ENCODE measurements at regions not wholly inside any gene's neighbourhood (a gene's known extent, or its start where the extent isn't known, plus 50 kb on each side); places are given as distances from the start of the nearest gene placed in this dataset.

GRCh38 chr11:8340296-8340695, 76.6 kb upstream of the LMO1 start:
- DNase-seq: no peak

- no peak for DNase-seq
These were observed 75.9 kb upstream of the LMO1 start for GRCh38 chr11:8339592-8340022.

DNA sequence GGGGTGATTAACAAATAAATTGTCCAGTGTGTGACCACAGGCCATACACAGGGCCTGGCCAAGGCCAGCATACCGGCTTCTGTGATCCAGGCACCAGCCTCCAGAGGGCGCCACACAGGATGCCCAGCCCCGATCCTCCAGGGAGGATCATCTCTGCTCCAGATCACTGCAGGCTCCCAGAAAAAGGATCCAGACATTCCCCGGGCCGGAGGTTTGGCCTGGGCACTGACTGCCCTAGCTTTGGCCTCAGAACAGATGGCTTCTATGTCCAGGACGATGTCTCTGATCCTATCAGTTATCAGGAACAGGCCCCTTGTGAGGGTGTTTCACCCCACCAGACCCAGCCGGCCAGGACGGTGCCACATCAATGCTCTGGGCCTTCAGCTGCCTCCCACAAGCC, 74.5 kb upstream of the LMO1 start:
- no peak for DNase-seq

- DNase-seq: no peak
These were observed 73.6 kb upstream of the LMO1 start for GRCh38 chr11:8337130-8337795.

GRCh38 chr11:8336356-8337129, 72.9 kb upstream of the LMO1 start:
- DNase-seq: no peak

- no peak for DNase-seq
These were observed 72.0 kb upstream of the LMO1 start for GRCh38 chr11:8335683-8336082.

DNA sequence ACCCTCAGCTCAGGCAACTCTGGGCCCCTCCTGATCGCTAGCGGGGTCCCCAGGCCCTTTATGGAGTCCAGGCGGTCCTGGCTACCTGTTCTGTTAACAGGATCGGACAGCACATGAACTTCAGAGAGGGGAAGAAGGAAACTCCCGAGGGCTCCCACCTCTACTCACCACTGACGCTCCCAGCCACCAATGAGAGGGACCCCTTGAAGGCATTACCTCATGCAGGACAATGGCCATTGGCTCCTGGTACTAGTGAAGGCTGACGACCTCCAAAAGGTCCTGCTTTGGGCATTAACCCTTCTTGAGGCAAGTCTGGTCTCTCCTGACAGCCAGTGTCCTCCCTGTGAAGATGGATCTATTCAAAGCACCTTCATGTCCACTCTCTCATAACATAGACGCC, 71.5 kb upstream of the LMO1 start:
- no peak for DNase-seq

GRCh38 chr11:8333811-8334401, 70.2 kb upstream of the LMO1 start:
- DNase-seq: no peak

GRCh38 chr11:8333376-8333775, 69.7 kb upstream of the LMO1 start:
- no peak for DNase-seq

GRCh38 chr11:8332891-8333290, 69.2 kb upstream of the LMO1 start:
- no peak for DNase-seq

DNA sequence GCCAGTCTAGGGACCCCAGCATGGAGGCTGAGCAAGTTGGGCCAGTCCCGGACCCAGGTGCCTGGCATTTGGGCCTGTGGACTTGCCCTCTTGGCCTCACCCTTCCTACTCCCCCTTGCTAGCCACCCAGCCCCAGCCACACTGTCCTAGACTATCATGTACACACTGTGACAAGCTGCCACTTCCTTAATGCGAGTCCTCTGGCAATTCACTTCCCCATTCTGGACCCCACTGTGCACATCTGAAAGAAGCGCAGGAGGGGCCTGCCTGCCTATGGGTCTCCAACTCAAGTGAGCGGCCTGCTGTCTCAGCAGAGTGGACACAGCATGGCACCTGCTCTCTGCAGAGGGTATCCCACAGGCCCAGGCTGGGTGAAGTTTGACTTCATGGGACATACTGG, 68.5 kb upstream of the LMO1 start:
- DNase-seq: no peak

DNA sequence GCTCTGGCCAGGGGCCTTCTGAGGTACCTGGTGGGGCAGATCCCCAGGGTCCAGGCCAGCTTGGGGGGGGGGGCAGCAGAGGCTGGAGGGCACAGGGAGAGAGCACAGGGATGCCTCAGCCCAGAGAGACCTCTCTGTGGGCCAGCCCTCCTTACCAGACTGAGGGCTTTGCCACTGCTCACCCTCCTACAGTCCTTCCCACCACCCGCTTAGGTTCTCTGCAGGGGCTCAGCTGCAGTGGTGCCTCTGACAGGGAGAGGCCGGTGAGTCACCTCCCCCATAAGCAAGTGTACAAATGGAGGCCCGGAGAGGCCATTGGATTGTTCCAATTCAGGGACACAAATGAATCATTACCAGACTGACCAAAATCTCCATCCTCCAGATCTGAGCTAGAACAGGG, 68.1 kb upstream of the LMO1 start:
- DNase-seq: no peak

- DNase-seq: no peak
These were observed 67.2 kb upstream of the LMO1 start for GRCh38 chr11:8330896-8331295.

DNA sequence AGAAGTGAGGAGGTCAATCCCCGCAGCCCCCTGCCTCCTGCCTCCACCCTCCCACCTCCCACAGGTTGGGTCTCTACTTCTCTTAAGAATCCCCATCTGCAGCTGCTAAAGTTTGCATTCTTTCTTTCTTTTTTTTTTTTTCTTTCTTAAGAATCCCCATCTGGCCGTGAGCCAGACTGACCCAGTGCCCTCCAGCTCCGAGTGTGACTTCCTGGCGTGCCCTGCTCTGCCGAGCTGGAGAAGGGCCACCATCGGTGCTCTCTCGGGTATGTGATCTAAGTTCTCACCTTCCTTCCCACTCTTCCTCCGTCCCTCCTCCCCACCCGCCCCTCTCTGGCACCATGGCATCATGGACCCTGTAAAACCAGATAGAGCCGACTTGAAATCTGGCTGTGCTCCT, 66.7 kb upstream of the LMO1 start:
- no peak for DNase-seq

- no peak for DNase-seq
These were observed 66.2 kb upstream of the LMO1 start for GRCh38 chr11:8329847-8330361.

DNA sequence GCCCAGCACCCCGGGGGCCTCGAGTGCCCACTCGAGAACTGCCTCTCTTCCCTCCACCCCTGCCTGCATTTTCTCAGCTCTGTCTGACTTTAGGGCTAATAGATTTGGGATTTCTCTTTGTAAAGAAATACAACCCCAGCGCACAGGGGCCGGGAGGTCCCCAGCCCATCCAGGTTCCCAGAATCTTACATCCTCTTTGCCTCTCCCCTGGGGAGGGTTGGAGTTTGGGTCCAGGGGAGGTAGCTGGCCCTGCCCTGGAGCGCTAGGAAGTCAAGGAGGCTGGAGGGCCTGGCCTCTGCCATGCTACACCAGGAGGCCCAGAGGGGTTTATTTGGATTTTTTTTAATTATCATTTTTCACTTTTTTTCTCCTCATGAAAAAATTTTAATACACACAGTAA, 65.7 kb upstream of the LMO1 start:
- DNase-seq: no peak

DNA sequence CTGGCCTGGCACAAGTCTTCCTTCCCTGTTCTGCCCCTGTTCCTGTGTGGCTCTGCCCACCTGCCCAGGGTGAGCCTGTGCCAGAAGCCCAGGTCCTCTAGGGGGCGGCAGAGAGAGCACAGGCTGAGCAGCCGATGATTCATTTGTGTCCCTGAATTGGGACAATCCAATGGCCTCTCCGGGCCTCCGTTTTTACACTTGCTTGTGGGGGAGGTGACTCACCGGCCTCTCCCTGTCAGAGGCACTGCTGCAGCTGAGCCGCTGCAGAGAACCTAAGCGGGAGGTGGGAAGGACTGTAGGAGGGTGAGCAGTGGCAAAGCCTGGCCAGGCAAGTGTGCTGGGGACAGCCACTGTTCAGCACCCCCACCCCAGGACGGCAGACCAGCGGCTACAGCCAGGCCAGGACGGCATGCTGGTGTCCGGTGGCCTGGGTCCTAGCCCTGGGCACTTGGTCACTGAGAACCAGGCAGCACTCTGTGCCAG, 65.2 kb upstream of the LMO1 start:
- peak; percentile 3 for DNase-seq

- no peak for DNase-seq
These were observed 64.6 kb upstream of the LMO1 start for GRCh38 chr11:8328231-8328794.

DNA sequence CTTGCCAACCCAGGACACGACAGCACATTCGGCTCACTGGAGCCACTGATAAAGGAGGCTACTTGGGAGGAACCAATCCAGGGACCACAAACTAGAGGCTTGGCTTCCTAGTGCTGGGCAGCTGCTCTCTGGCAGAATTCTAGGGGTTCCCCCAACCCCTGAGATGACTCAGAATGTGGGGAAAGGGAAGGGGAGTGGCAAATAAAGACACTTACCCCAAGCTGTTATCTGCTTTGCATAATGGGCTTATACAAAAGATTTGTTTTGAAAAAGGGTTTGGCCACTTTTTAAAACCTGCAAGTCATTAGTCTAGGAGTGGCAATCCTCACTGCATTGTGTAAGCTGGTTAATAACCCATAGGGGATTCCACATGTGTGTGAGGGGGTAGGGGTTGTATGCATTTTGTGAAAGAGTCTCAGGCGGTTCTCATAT, 64.1 kb upstream of the LMO1 start:
- DNase-seq: no peak

GRCh38 chr11:8326337-8326736, 62.7 kb upstream of the LMO1 start:
- DNase-seq: no peak

- DNase-seq: no peak
These were observed 62.1 kb upstream of the LMO1 start for GRCh38 chr11:8325591-8326304.

- DNase-seq: no peak
These were observed 59.7 kb upstream of the LMO1 start for GRCh38 chr11:8323161-8323935.
